Astrocyte of the cerebellum (primary cell): ENCODE measurements at regions not wholly inside any gene's neighbourhood (a gene's known extent, or its start where the extent isn't known, plus 50 kb on each side); places are given as distances from the start of the nearest gene placed in this dataset.

Experiments
- DNase-seq: peaks from one replicate; pipeline ENCODE4 v3.0.0-alpha.2; 2011; ENCODE audit warnings: low read depth
- H3K4me3 ChIP-seq: 2 replicates; pipeline ENCODE4 v1.5.1; 2011; ENCODE audit warnings: mild to moderate bottlenecking, low read depth, low read length, moderate library complexity
- CTCF ChIP-seq: IDR thresholded peaks from 2 replicates; pipeline ENCODE4 v1.5.1; 2012; ENCODE audit warnings: low read length, low read depth, moderate library complexity, mild to moderate bottlenecking; ENCODE audit errors: missing control alignments
- in situ Hi-C: cut with HindIII; loops from 2 replicates; pipeline ENCODE4 v1.10.0; 2017; ENCODE audit warnings: low sequenced_read_pairs

DNA sequence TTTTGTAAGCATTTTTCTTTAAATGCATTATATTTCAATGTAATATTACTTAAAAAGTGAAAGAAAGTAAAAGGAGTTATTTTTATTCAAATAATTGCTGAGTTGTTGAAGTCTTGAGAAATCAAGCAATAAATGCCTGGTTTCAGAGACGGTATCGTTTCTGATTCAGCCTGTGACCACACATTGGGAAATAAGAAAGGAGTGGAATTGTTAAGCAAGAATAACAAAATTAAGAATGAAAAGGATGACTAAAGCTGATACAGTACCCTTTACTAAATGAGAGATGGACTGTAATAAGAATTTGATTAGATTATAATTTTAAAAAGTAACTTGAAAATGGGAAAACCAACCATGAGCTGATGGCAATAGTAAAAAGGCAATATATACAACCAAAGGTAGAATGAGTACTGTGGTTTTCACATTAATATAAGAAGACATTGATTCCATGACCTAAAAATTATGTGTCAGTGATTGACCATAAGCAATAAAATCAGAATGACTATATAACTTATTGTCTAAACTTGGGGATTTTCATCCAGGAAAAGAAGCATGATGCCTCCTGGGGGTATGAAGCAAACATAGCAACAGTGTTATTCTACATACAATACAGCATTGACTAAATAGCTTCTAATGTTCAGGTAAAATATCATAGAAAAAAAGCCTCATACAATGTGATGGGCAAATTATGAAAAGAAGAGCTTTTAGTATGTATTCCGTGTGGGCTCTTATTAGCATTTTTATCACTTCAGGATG lies 101.9 kb upstream of the PRDM9 start:
- in situ Hi-C loops: no loop called here
- no peak for DNase-seq
- no peak for TF ChIP-seq CTCF
- no peak overlapping the region for H3K4me3 ChIP-seq

GRCh38 chr5:23402585-23402984 lies 104.8 kb upstream of the PRDM9 start:
- no peak overlapping the region for H3K4me3 ChIP-seq
- in situ Hi-C loops: no loop called here
- no peak for DNase-seq
- no peak for TF ChIP-seq CTCF

DNA sequence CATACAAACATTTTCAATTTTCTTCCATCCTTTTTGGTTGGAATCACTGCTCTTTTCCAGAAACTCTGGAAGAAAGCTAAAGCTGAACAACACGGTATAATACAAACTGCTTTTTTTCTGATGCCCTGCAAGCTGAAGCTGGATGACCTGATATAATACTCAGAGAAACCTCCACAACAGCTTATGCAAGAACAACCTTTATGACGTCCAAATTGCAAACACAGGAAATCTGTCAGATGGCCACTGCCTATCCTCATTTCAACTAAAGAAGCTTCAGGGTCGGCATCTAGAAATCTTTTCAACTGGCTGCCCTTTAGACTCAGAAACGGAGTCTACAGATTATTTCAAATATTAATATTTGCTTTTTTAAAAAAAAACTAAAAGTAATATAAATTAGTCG lies 106.5 kb upstream of the PRDM9 start:
- TF ChIP-seq CTCF: no peak
- no peak overlapping the region for H3K4me3 ChIP-seq
- in situ Hi-C loops: no loop called here
- no peak for DNase-seq

DNA sequence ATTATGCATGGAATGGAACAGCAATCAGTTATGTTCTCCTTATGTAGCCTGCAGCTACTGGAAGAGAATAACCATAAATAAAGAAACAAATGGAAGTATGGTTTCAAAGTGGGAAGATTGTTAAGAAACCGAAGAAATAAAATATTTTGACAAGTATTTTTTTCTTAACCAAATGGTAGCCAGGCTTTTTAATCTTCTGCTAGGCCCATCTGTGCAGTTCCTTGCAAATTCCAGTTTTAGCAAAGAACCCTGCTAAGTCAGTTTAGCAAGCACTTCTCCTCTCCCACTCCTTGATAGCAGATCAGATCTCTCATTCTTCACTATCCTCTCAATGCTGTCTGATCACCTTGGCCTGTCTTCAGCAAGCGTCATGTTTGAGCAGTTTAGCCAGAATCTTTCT lies 111.1 kb upstream of the PRDM9 start:
- TF ChIP-seq CTCF: no peak
- H3K4me3 ChIP-seq: no peak overlapping the region

DNA sequence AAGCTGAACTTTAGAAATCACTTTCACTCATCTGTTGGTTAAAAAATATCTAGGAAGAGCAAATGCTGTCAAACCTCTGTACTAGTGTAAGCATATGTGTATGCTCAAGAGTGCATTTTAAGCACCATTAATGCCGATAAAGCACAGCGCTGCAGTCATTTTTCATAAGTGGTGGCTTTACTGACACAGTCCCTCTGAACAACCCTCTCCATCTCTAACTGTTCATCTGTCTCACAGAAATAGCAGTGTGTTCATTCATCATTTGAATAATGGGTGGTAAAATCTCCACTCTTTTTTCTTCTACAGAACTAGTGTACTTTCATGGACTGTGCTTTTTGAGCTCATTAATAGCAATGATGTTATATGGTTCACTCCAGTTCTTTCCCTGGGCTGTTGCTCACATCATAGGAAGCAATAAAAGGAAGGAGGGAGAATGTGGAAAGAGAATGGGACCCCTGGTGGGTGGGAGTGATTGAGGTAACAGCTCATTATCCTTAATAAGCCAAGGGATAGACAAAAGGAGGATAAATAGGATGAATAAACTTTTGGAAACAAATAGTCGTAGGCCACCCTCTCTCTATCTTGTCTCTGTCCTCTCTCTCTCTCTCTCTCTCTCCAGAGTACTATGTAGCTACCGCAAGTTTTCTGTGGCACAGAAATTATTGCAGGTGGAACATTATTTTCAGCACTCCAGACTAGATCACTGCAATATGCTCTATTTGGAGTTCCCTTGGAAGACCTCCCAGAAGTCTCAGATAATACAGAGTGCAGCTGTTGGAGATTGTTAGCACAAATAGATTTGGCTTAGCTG lies 117.9 kb upstream of the PRDM9 start:
- no peak for DNase-seq
- in situ Hi-C loops: no loop called here
- no peak for TF ChIP-seq CTCF
- H3K4me3 ChIP-seq: no peak overlapping the region

More for the DNA sequence above, 111.1 kb upstream of the PRDM9 start:
- DNase-seq: no peak
- in situ Hi-C loops: no loop called here

GRCh38 chr5:23385036-23385435 lies 122.4 kb upstream of the PRDM9 start:
- no peak overlapping the region for H3K4me3 ChIP-seq

More at GRCh38 chr5:23385036-23385435, 122.4 kb upstream of the PRDM9 start:
- in situ Hi-C loops: no loop called here
- no peak for DNase-seq
- no peak for TF ChIP-seq CTCF
